GM23248 (cell line): ENCODE measurements at regions not wholly inside any gene's neighbourhood (a gene's known extent, or its start where the extent isn't known, plus 50 kb on each side); places are given as distances from the start of the nearest gene placed in this dataset.

Source experiments
- DNase-seq: peaks from one replicate; pipeline ENCODE4 v3.0.0-alpha.2; 2015
- H2AFZ ChIP-seq: fragments of 200-600 bp; sonication (generic); 2 replicates; pipeline ENCODE4 v1.6.1; 2016; ENCODE audit warnings: antibody characterized with exemption
- H3F3A ChIP-seq: fragments of 200-600 bp; sonication (generic); 2 replicates; pipeline ENCODE4 v1.6.1; 2016; ENCODE audit warnings: mild to moderate bottlenecking, antibody characterized with exemption, mixed run types; ENCODE audit not compliant: insufficient read depth
- H3K27ac ChIP-seq: fragments of 200-600 bp; sonication (generic); 2 replicates; pipeline ENCODE4 v1.5.1; 2016; ENCODE audit warnings: mild to moderate bottlenecking
- H3K27me3 ChIP-seq: fragments of 200-600 bp; sonication (generic); replicated peaks from 2 replicates; pipeline ENCODE4 v1.6.1; 2016; ENCODE audit warnings: mild to moderate bottlenecking; ENCODE audit not compliant: insufficient read depth
- H3K36me3 ChIP-seq: fragments of 200-600 bp; sonication (generic); 2 replicates; pipeline ENCODE4 v1.6.1; 2016; ENCODE audit warnings: low read depth, mild to moderate bottlenecking
- H3K4me1 ChIP-seq: fragments of 200-600 bp; sonication (generic); 2 replicates; pipeline ENCODE4 v1.6.1; 2016; ENCODE audit warnings: mild to moderate bottlenecking; ENCODE audit not compliant: insufficient read depth
- H3K4me2 ChIP-seq: fragments of 200-600 bp; sonication (generic); one replicate; pipeline ENCODE4 v1.6.1; 2016; ENCODE audit warnings: mild to moderate bottlenecking; ENCODE audit not compliant: unreplicated experiment
- H3K4me3 ChIP-seq: fragments of 200-600 bp; sonication (generic); 2 replicates; pipeline ENCODE4 v1.5.1; 2016; ENCODE audit warnings: mild to moderate bottlenecking
- H3K79me2 ChIP-seq: fragments of 200-600 bp; sonication (generic); 2 replicates; pipeline ENCODE4 v1.6.1; 2016; ENCODE audit warnings: mild to moderate bottlenecking; ENCODE audit not compliant: insufficient read depth
- H3K9ac ChIP-seq: fragments of 200-600 bp; sonication (generic); 2 replicates; pipeline ENCODE4 v1.6.1; 2016; ENCODE audit warnings: mild to moderate bottlenecking
- H3K9me2 ChIP-seq: fragments of 200-600 bp; sonication (generic); 2 replicates; pipeline ENCODE4 v1.6.1; 2016; ENCODE audit warnings: mixed run types, mild to moderate bottlenecking, moderate library complexity; ENCODE audit not compliant: insufficient read depth
- H3K9me3 ChIP-seq: fragments of 200-600 bp; sonication (generic); one replicate; pipeline ENCODE4 v1.6.1; 2017; ENCODE audit warnings: low read depth
- H4K20me1 ChIP-seq: fragments of 200-600 bp; sonication (generic); 2 replicates; pipeline ENCODE4 v1.6.0; 2016; ENCODE audit not compliant: insufficient read depth
- EZH2 ChIP-seq: fragments of 200-600 bp; sonication (generic); IDR thresholded peaks from 2 replicates; pipeline ENCODE4 v1.6.1; 2018; ENCODE audit warnings: antibody characterized with exemption, mild to moderate bottlenecking; ENCODE audit not compliant: insufficient read depth, poor library complexity, severe bottlenecking
- EZH2phosphoT487 ChIP-seq: fragments of 200-600 bp; sonication (generic); IDR thresholded peaks from 2 replicates; pipeline ENCODE4 v1.6.1; 2018; ENCODE audit warnings: antibody characterized with exemption, moderate library complexity, mild to moderate bottlenecking, low read depth; ENCODE audit not compliant: insufficient read depth
- WGBS, 2 experiments: methylation state at CpG; one replicate each; pipeline ENCODE4 v1.1.6; 2015 to 2017; ENCODE audit warnings: low lambda C conversion rate in 2 of 2, low coverage in 1 of 2; ENCODE audit errors: missing lambda C conversion rate in 2 of 2; 5-methylcytosine and 5-hydroxymethylcytosine counted together
- in situ Hi-C: fragments of 300-500 bp; cut with MboI; formaldehyde crosslinking; loops from 2 replicates; pipeline ENCODE4 v1.15.0; 2020

- Histone ChIP-seq H3F3A (no peaks in the 10 kb centered on the region), H3K27me3 (no peaks in the 10 kb centered on the region), H3K4me2 (no peak overlapping the region), H4K20me1 (no peaks in the 10 kb centered on the region), H3K4me3 (no peak overlapping the region), H3K27ac (no peak overlapping the region), H3K9me3 (no peaks in the 10 kb centered on the region), H3K4me1 (no peaks in the 10 kb centered on the region), H2AFZ (no peak overlapping the region), H3K9ac (no peak overlapping the region), H3K36me3 (no peaks in the 10 kb centered on the region), H3K9me2 (no peaks in the 10 kb centered on the region), H3K79me2 (no peaks in the 10 kb centered on the region)
- in situ Hi-C loops: no loop called here
- no peak for DNase-seq
- WGBS, 2 experiments: 49 to 50% methylated on average over 6 of the region's 6 CpGs
- TF ChIP-seq EZH2phosphoT487: no peak
- no peak for TF ChIP-seq EZH2
Measured at GRCh38 chr1:163013826-163014600, 55.1 kb upstream of the RGS4 start.

DNA sequence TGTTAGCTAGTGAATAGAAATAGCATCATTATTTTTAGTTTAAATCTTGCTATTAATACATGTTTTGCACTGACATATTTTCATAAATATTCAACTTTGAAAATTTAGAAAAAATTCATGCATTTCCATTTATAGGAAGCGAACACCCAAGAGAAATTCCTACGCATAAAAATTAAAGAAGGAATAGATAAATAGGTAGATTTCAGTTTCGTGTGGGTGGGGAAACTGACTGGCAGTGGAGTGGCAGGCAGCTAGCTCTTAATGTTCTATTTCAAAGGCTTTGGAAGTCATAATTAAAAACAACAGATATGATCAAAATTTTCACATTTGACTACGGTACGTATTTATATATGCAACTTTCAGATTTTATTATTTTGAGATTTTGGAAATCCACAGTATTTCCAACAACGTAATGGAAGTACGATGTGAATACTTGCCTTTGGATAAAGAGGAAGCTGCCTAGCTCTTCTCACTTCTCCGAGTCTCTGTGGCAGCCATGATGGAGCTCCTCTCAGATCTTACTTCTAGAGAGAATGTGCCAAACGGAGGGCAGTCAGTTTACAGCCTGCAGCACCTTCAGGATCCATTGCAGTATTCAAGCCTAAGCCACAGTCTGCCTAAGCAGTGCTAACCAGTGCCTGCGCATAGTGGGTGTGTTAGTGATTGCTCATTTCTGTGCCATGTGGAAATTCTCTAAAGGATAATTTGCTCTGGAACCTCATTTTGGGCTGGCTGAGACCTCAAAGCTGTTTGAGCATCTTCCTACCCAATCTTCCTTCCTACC lies 62.9 kb upstream of the RGS4 start:
- Histone ChIP-seq H2AFZ (no peak overlapping the region; the same call in 1 of the 2 replicates), H3K27ac (no peak overlapping the region), H3K9me3 (no peaks in the 10 kb centered on the region), H3K4me1 (no peaks in the 10 kb centered on the region), H3K9ac (no peak overlapping the region), H4K20me1 (no peaks in the 10 kb centered on the region), H3K4me2 (no peak overlapping the region), H3K36me3 (no peaks in the 10 kb centered on the region), H3K9me2 (peaks cover 3% of the 10 kb centered on the region; the same call in 1 of the 2 replicates), H3K79me2 (no peaks in the 10 kb centered on the region), H3F3A (no peaks in the 10 kb centered on the region), H3K27me3 (no peaks in the 10 kb centered on the region), H3K4me3 (no peak overlapping the region)
- 60 to 63% methylated on average over 10 of the region's 10 CpGs for WGBS, 2 experiments
- DNase-seq: no peak
- in situ Hi-C loops: no loop called here
- TF ChIP-seq EZH2phosphoT487 (no peak), EZH2 (no peak)

- Histone ChIP-seq H3K79me2 (no peaks in the 10 kb centered on the region), H3F3A (peaks cover 20% of the 10 kb centered on the region), H3K27ac (peak overlapping the region; percentile 81), H3K4me3 (peak overlapping the region; percentile 44), H3K9me3 (no peaks in the 10 kb centered on the region), H3K36me3 (no peaks in the 10 kb centered on the region), H3K4me1 (peaks cover 57% of the 10 kb centered on the region), H3K9me2 (no peaks in the 10 kb centered on the region), H3K27me3 (no peaks in the 10 kb centered on the region), H4K20me1 (no peaks in the 10 kb centered on the region), H3K4me2 (peak overlapping the region; percentile 67), H2AFZ (peak overlapping the region; percentile 51), H3K9ac (peak overlapping the region; percentile 51)
- in situ Hi-C loops: no loop called here
- WGBS, 2 experiments: 83 to 90% methylated on average over 2 of the region's 2 CpGs
- peak; percentile 71 for DNase-seq
- TF ChIP-seq EZH2: no peak
- no peak for TF ChIP-seq EZH2phosphoT487
Measured at GRCh38 chr1:162997499-162998285, 71.5 kb upstream of the RGS4 start.

DNA sequence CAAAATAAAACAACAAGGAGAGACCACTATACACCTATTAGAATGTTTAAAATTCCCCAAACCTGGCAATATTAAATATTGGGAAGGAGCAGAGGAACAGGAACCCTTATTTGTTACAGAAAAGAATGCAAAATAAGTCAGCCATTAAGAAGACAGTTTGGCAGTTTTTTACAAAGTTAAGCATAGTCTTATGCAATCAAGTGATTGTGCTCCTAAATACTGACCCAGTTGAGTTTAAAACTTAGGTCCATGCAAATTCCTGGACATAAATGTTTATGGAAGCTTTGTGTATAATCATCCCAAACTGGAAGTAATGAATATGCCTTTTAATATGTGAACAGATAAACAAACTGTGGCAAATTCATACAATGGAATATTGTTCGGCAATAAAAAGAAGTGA lies 72.9 kb upstream of the RGS4 start:
- Histone ChIP-seq H3K27me3 (no peaks in the 10 kb centered on the region), H3K4me2 (peak overlapping the region; percentile 22), H3K9ac (no peak overlapping the region), H3K9me2 (no peaks in the 10 kb centered on the region), H3K4me3 (no peak overlapping the region), H3F3A (peaks cover 20% of the 10 kb centered on the region), H3K9me3 (no peaks in the 10 kb centered on the region), H3K4me1 (peaks cover 57% of the 10 kb centered on the region), H4K20me1 (no peaks in the 10 kb centered on the region), H3K27ac (0 out of 2 replicates have a peak overlapping the region, but pooled peaks have one; percentile 8), H3K79me2 (no peaks in the 10 kb centered on the region), H3K36me3 (no peaks in the 10 kb centered on the region), H2AFZ (0 out of 2 replicates have a peak overlapping the region, but pooled peaks have one; percentile 13)
- DNase-seq: peak; percentile 45
- 36 to 62% methylated on average over 1 of the region's 1 CpG for WGBS, 2 experiments
- in situ Hi-C loops: no loop called here
- TF ChIP-seq EZH2phosphoT487 (no peak), EZH2 (no peak)
